HEK293T (cell line): ENCODE measurements at regions not wholly inside any gene's neighbourhood (a gene's known extent, or its start where the extent isn't known, plus 50 kb on each side); places are given as distances from the start of the nearest gene placed in this dataset.
"Not testable (repeated sequence)": the region's sequence is repeated elsewhere in the genome, so short reads cannot be mapped to it uniquely, and the experiment has no call there.

ENCODE experiments used
- CTCF ChIA-PET: fragments of 350-600 bp; formaldehyde crosslinking; extraction: SDS; loops from one replicate; lab custom pipeline; 2021; ENCODE audit warnings: antibody characterized with exemption, inconsistent platforms; lab: Yijun Ruan, JAX
- POLR2A ChIA-PET: fragments of 350-600 bp; formaldehyde crosslinking; extraction: SDS; loops from one replicate; lab custom pipeline; 2020; ENCODE audit warnings: antibody characterized with exemption, inconsistent platforms; lab: Yijun Ruan, JAX
- DNase-seq: peaks from one replicate; pipeline ENCODE4 v3.0.0; 2012; ENCODE audit warnings: mixed read lengths; ENCODE audit errors: extremely low spot score
- ARNT ChIP-seq: fragments of 450-650 bp; IDR thresholded peaks from 2 replicates; pipeline ENCODE4 v1.6.1; 2017; ENCODE audit warnings: mild to moderate bottlenecking
- BHLHE40 ChIP-seq: fragments of 450-650 bp; IDR thresholded peaks from 2 replicates; pipeline ENCODE4 v1.6.1; 2016; ENCODE audit warnings: mild to moderate bottlenecking, moderate library complexity, borderline replicate concordance
- CTBP1 ChIP-seq: fragments of 450-650 bp; IDR thresholded peaks from 2 replicates; pipeline ENCODE4 v1.6.1; 2016; ENCODE audit warnings: borderline replicate concordance
- ELF4 ChIP-seq: fragments of 450-650 bp; IDR thresholded peaks from 2 replicates; pipeline ENCODE4 v1.6.1; 2017; ENCODE audit warnings: antibody characterized with exemption
- FOXA1 ChIP-seq: fragments of 450-650 bp; IDR thresholded peaks from 2 replicates; pipeline ENCODE4 v1.6.1; 2016; ENCODE audit warnings: mild to moderate bottlenecking
- FOXK2 ChIP-seq: fragments of 450-650 bp; IDR thresholded peaks from 2 replicates; pipeline ENCODE4 v1.6.1; 2016; ENCODE audit warnings: mild to moderate bottlenecking
- FOXM1 ChIP-seq: fragments of 450-650 bp; IDR thresholded peaks from 2 replicates; pipeline ENCODE4 v1.6.1; 2017; ENCODE audit warnings: mild to moderate bottlenecking, borderline replicate concordance
- HDGF ChIP-seq: fragments of 450-650 bp; IDR thresholded peaks from 2 replicates; pipeline ENCODE4 v1.6.1; 2017; ENCODE audit warnings: antibody characterized with exemption, borderline replicate concordance
- L3MBTL2 ChIP-seq: fragments of 450-650 bp; conservative IDR thresholded peaks from 2 replicates; pipeline ENCODE4 v1.6.1; 2016; ENCODE audit warnings: mild to moderate bottlenecking
- LEF1 ChIP-seq: fragments of 450-650 bp; IDR thresholded peaks from 2 replicates; pipeline ENCODE4 v1.6.1; 2017; ENCODE audit warnings: mild to moderate bottlenecking, borderline replicate concordance
- NFRKB ChIP-seq: fragments of 450-650 bp; IDR thresholded peaks from 2 replicates; pipeline ENCODE4 v1.6.1; 2016; ENCODE audit warnings: mild to moderate bottlenecking, moderate library complexity
- PKNOX1 ChIP-seq: fragments of 450-650 bp; IDR thresholded peaks from 2 replicates; pipeline ENCODE4 v1.6.1; 2016
- SP1 ChIP-seq: fragments of 450-650 bp; IDR thresholded peaks from 2 replicates; pipeline ENCODE4 v1.6.1; 2017
- SUZ12 ChIP-seq: fragments of 450-650 bp; IDR thresholded peaks from 2 replicates; pipeline ENCODE4 v1.6.1; 2016; ENCODE audit warnings: mild to moderate bottlenecking
- TARDBP ChIP-seq: fragments of 450-650 bp; IDR thresholded peaks from 2 replicates; pipeline ENCODE4 v1.6.1; 2016
- ZNF384 ChIP-seq: fragments of 450-650 bp; IDR thresholded peaks from 2 replicates; pipeline ENCODE4 v1.6.1; 2016

- TF ChIP-seq ARNT, result no peak
- no peak for TF ChIP-seq SUZ12
- no peak for TF ChIP-seq NFRKB
- no peak for TF ChIP-seq FOXA1
- no peak for TF ChIP-seq PKNOX1
- no peak for TF ChIP-seq ZNF384
- TF ChIP-seq CTBP1, result no peak
- no peak for TF ChIP-seq HDGF
- TF ChIP-seq FOXK2, result no peak
- no peak for TF ChIP-seq TARDBP
- no peak for TF ChIP-seq FOXM1
- no peak for TF ChIP-seq SP1
- TF ChIP-seq L3MBTL2, result no peak
- TF ChIP-seq ELF4, result no peak
- TF ChIP-seq BHLHE40, result no peak
- no peak for TF ChIP-seq LEF1
- no peak for DNase-seq
- ChIA-PET CTCF (interaction anchor here (0.5 kb wide), 1 partner anchor 389 kb away, joined by 4 read pairs; no protein-coding TSS in a partner anchor), POLR2A (no interaction called here)
Measured at GRCh38 chr15:58362262-58362922, 69.4 kb upstream of the LIPC start.

GRCh38 chr15:58363118-58363517 lies 68.7 kb upstream of the LIPC start:
- POLR2A ChIA-PET, DNase-seq, CTCF ChIA-PET: not testable (repeated sequence)

GRCh38 chr15:58363673-58364072 lies 68.1 kb upstream of the LIPC start:
- POLR2A ChIA-PET, DNase-seq, CTCF ChIA-PET: not testable (repeated sequence)

GRCh38 chr15:58365098-58365497 lies 66.7 kb upstream of the LIPC start:
- POLR2A ChIA-PET, DNase-seq: not testable (repeated sequence)
- CTCF ChIA-PET, result interaction anchor here (0.7 kb wide), 1 partner anchor 20 kb away, joined by 3 read pairs; no protein-coding TSS in a partner anchor

- TF ChIP-seq LEF1 (no peak), BHLHE40 (no peak), SUZ12 (no peak), ARNT (no peak), FOXK2 (no peak), CTBP1 (no peak), FOXM1 (no peak), FOXA1 (no peak), TARDBP (no peak), L3MBTL2 (no peak)
- ChIA-PET POLR2A (no interaction called here), CTCF (no interaction called here)
- no peak for DNase-seq
Measured at GRCh38 chr15:58369261-58369701, 62.5 kb upstream of the LIPC start.

GRCh38 chr15:58369956-58370355 lies 61.8 kb upstream of the LIPC start:
- TF ChIP-seq LEF1 (no peak), ZNF384 (no peak), BHLHE40 (no peak), TARDBP (no peak), FOXM1 (no peak), ARNT (no peak), ELF4 (no peak), L3MBTL2 (no peak), CTBP1 (no peak), FOXK2 (no peak), PKNOX1 (no peak), SP1 (no peak), NFRKB (no peak), HDGF (no peak), FOXA1 (no peak), SUZ12 (no peak)
- ChIA-PET CTCF (no interaction called here), POLR2A (no interaction called here)
- DNase-seq, result no peak

GRCh38 chr15:58374147-58374546 lies 57.6 kb upstream of the LIPC start:
- TF ChIP-seq SP1 (no peak), FOXK2 (no peak), ARNT (no peak), L3MBTL2 (no peak), HDGF (no peak), SUZ12 (no peak), FOXM1 (no peak), CTBP1 (no peak), ZNF384 (no peak), BHLHE40 (no peak), LEF1 (no peak), TARDBP (no peak), NFRKB (no peak), ELF4 (no peak), PKNOX1 (no peak), FOXA1 (no peak)
- no peak for DNase-seq
- ChIA-PET POLR2A (no interaction called here), CTCF (no interaction called here)
